H9 (cell line): ENCODE measurements at regions not wholly inside any gene's neighbourhood (a gene's known extent, or its start where the extent isn't known, plus 50 kb on each side); places are given as distances from the start of the nearest gene placed in this dataset.

Experiments used
- DNase-seq: peaks from one replicate; pipeline ENCODE4 v3.0.0-alpha.2; 2017
- H2AFZ ChIP-seq: one replicate; pipeline ENCODE4 v1.6.1; 2013; ENCODE audit warnings: mild to moderate bottlenecking, low read length, control low read depth, moderate library complexity
- H2AK5ac ChIP-seq: 2 replicates; pipeline ENCODE4 v1.6.1; 2013; ENCODE audit warnings: low read length, control low read depth, mixed read lengths; ENCODE audit not compliant: insufficient read length
- H2BK120ac ChIP-seq: one replicate; pipeline ENCODE4 v1.6.1; 2013; ENCODE audit warnings: low read depth, mild to moderate bottlenecking, low read length, control low read depth, inconsistent platforms; ENCODE audit not compliant: poor library complexity, severe bottlenecking
- H2BK12ac ChIP-seq: 2 replicates; pipeline ENCODE4 v1.6.1; 2013; ENCODE audit warnings: low read length, control low read depth, mixed read lengths, low read depth; ENCODE audit not compliant: insufficient read length
- H2BK15ac ChIP-seq: 2 replicates; pipeline ENCODE4 v1.6.1; 2013; ENCODE audit warnings: low read depth, low read length, control low read depth
- H2BK20ac ChIP-seq: one replicate; pipeline ENCODE4 v1.6.1; 2013; ENCODE audit warnings: low read depth, mild to moderate bottlenecking, low read length, control low read depth, inconsistent platforms; ENCODE audit not compliant: poor library complexity, severe bottlenecking
- H2BK5ac ChIP-seq: 2 replicates; pipeline ENCODE4 v1.6.1; 2013; ENCODE audit warnings: low read length, control low read depth, mixed read lengths; ENCODE audit not compliant: insufficient read length
- H3K14ac ChIP-seq: 2 replicates; pipeline ENCODE4 v1.6.1; 2013; ENCODE audit warnings: low read length, control low read depth; ENCODE audit not compliant: insufficient read depth
- H3K18ac ChIP-seq: 2 replicates; pipeline ENCODE4 v1.6.1; 2013; ENCODE audit warnings: low read depth, mild to moderate bottlenecking, mixed read lengths, low read length, control low read depth; ENCODE audit not compliant: insufficient read length
- H3K23ac ChIP-seq: 2 replicates; pipeline ENCODE4 v1.6.1; 2013; ENCODE audit warnings: low read length, control low read depth, mixed read lengths, low read depth; ENCODE audit not compliant: insufficient read length
- H3K23me2 ChIP-seq: 2 replicates; pipeline ENCODE4 v1.6.1; 2013; ENCODE audit warnings: low read depth, mild to moderate bottlenecking, mixed read lengths, low read length, control low read depth; ENCODE audit not compliant: insufficient read length, poor library complexity, severe bottlenecking
- H3K27ac ChIP-seq: 2 replicates; pipeline ENCODE4 v1.5.1; 2013; ENCODE audit warnings: low read length, control low read depth, mixed read lengths, low read depth; ENCODE audit not compliant: insufficient read length
- H3K27me3 ChIP-seq: 2 replicates; pipeline ENCODE4 v1.6.1; 2013; ENCODE audit warnings: low read length, control low read depth, inconsistent platforms; ENCODE audit not compliant: insufficient read depth
- H3K4ac ChIP-seq: 2 replicates; pipeline ENCODE4 v1.6.1; 2013; ENCODE audit warnings: low read depth, mild to moderate bottlenecking, control low read depth, inconsistent platforms, low read length, moderate library complexity
- H3K4me1 ChIP-seq: 2 replicates; pipeline ENCODE4 v1.6.1; 2013; ENCODE audit warnings: low read length, control low read depth, inconsistent platforms; ENCODE audit not compliant: insufficient read depth
- H3K4me2 ChIP-seq: 2 replicates; pipeline ENCODE4 v1.6.1; 2013; ENCODE audit warnings: low read length, control low read depth, mixed read lengths; ENCODE audit not compliant: insufficient read length, insufficient read depth
- H3K56ac ChIP-seq: 2 replicates; pipeline ENCODE4 v1.6.1; 2013; ENCODE audit warnings: low read depth, mild to moderate bottlenecking, mixed read lengths, low read length, control low read depth; ENCODE audit not compliant: insufficient read length
- H3K79me1 ChIP-seq: 2 replicates; pipeline ENCODE4 v1.6.1; 2013; ENCODE audit warnings: low read depth, mild to moderate bottlenecking, moderate library complexity, low read length, control low read depth, inconsistent platforms; ENCODE audit not compliant: insufficient read depth, poor library complexity, severe bottlenecking
- H3K79me2 ChIP-seq: 2 replicates; pipeline ENCODE4 v1.6.1; 2013; ENCODE audit warnings: low read length, control low read depth, inconsistent platforms; ENCODE audit not compliant: insufficient read depth
- H3K9ac ChIP-seq: 2 replicates; pipeline ENCODE4 v1.6.1; 2013; ENCODE audit warnings: low read length, control low read depth, mixed read lengths; ENCODE audit not compliant: insufficient read length; ENCODE audit errors: extremely low read depth
- H3K9me3 ChIP-seq: one replicate; pipeline ENCODE4 v1.6.1; 2013; ENCODE audit warnings: low read depth, low read length, inconsistent platforms; ENCODE audit not compliant: control insufficient read depth
- H3T11ph ChIP-seq: one replicate; pipeline ENCODE4 v1.6.1; 2013; ENCODE audit warnings: mild to moderate bottlenecking, low read length, control low read depth, inconsistent platforms
- H4K20me1 ChIP-seq: one replicate; pipeline ENCODE4 v1.6.1; 2013; ENCODE audit not compliant: control insufficient read depth, insufficient read length, insufficient read depth
- H4K5ac ChIP-seq: 2 replicates; pipeline ENCODE4 v1.6.1; 2013; ENCODE audit warnings: low read depth, mild to moderate bottlenecking, mixed read lengths, low read length, control low read depth; ENCODE audit not compliant: insufficient read length
- H4K8ac ChIP-seq: replicated peaks from 2 replicates; pipeline ENCODE4 v1.6.1; 2013; ENCODE audit warnings: low read length, control low read depth, mixed read lengths, low read depth; ENCODE audit not compliant: insufficient read length
- H4K91ac ChIP-seq: 2 replicates; pipeline ENCODE4 v1.6.1; 2013; ENCODE audit warnings: low read depth, mild to moderate bottlenecking, moderate library complexity, mixed read lengths, low read length, control low read depth; ENCODE audit not compliant: insufficient read length
- H3K27ac Mint-ChIP-seq, 3 experiments: 2 replicates in 2 of 3; 3 replicates in 1 of 3; pipeline ENCODE4 v1.8.0; 2020 to 2021; ENCODE audit warnings: mixed read lengths in 3 of 3, mild to moderate bottlenecking in 1 of 3, moderate library complexity in 1 of 3
- H3K27me3 Mint-ChIP-seq: 2 replicates; pipeline ENCODE4 v1.8.0; 2021; ENCODE audit warnings: low read depth, mild to moderate bottlenecking, moderate library complexity, mixed read lengths
- H3K36me3 Mint-ChIP-seq, 3 experiments: 2 replicates in 2 of 3; 3 replicates in 1 of 3; pipeline ENCODE4 v1.8.0; 2020 to 2021; ENCODE audit warnings: low read depth in 3 of 3, mixed read lengths in 3 of 3; ENCODE audit not compliant: insufficient read depth in 1 of 3
- H3K4me1 Mint-ChIP-seq, 2 experiments: 2 replicates each; pipeline ENCODE4 v1.8.0; 2020; ENCODE audit warnings: mixed read lengths in 2 of 2
- H3K4me3 Mint-ChIP-seq, 2 experiments: 2 replicates in 1 of 2; 3 replicates in 1 of 2; pipeline ENCODE4 v1.8.0; 2020 to 2021; ENCODE audit warnings: mild to moderate bottlenecking in 2 of 2, mixed read lengths in 2 of 2, moderate library complexity in 1 of 2
- H3K9me3 Mint-ChIP-seq, 2 experiments: 2 replicates in 1 of 2; 3 replicates in 1 of 2; pipeline ENCODE4 v1.8.0; 2020; ENCODE audit warnings: mild to moderate bottlenecking in 2 of 2, mixed read lengths in 2 of 2, moderate library complexity in 1 of 2
- WGBS: extraction: QIAGEN DNeasy Blood & Tissue Kit; methylation state at CpG from one replicate; pipeline ENCODE4 v1.1.7; 2013; ENCODE audit warnings: missing lambda C conversion rate, low lambda C conversion rate, mixed read lengths; ENCODE audit not compliant: insufficient read length; ENCODE audit errors: extremely low coverage; 5-methylcytosine and 5-hydroxymethylcytosine counted together
- TF ChIP-seq, protein P1 (sequence below): fragments of 200-600 bp; sonication (generic); conservative IDR thresholded peaks from 3 replicates; pipeline ENCODE4 v1.8.0; 2021; ENCODE audit warnings: antibody characterized with exemption, mild to moderate bottlenecking

DNA sequence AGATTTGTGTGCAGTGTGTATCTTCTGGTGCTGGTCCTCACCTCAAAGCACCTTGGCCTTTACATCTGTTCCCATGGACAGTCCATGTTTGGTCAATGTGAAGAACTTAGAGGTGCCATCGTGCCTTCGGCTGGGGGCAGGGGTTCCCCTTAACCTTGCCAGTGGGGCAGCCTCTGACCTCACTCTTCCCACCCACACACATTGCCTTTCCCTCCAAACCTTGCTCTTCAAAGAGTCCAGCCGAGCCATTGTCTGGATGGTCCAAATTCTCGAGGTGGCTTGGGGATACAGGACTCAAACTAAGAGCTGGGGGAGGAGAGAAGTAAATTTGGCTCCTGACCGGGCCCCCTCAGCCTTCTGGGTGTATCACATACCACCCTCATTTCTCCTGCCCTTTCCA is 76.2 kb upstream of the HABP2 start:
- Mint-ChIP-seq H3K36me3 (peaks cover 5 to 20% (median 14%) of the 10 kb centered on the region in 3 experiments; a peak in 6 of 7 replicates), H3K27me3 (peaks cover 31% of the 10 kb centered on the region), H3K4me3 (no peak overlapping the region), H3K9me3 (peaks cover 26 to 30% of the 10 kb centered on the region in 2 experiments), H3K27ac (no peak overlapping the region; a peak in 1 of 7 replicates), H3K4me1 (peaks cover 0 to 9% of the 10 kb centered on the region in 2 experiments; a peak in 2 of 4 replicates)
- Histone ChIP-seq H3K18ac (no peak overlapping the region), H2BK5ac (no peak overlapping the region), H2BK120ac (no peak overlapping the region), H2AFZ (no peak overlapping the region), H4K20me1 (no peaks in the 10 kb centered on the region), H3K27ac (no peak overlapping the region), H3K27me3 (no peaks in the 10 kb centered on the region), H3K23me2 (no peaks in the 10 kb centered on the region), H3K9ac (no peak overlapping the region), H2BK20ac (no peak overlapping the region), H3K4me2 (no peak overlapping the region), H3K4ac (no peak overlapping the region), H3K23ac (no peak overlapping the region), H4K8ac (no peak overlapping the region), H2BK15ac (no peak overlapping the region), H2AK5ac (no peak overlapping the region), H3K9me3 (peaks cover 21% of the 10 kb centered on the region), H3T11ph (no peak overlapping the region), H3K79me2 (no peaks in the 10 kb centered on the region), H4K91ac (no peak overlapping the region), H4K5ac (no peak overlapping the region), H3K14ac (no peak overlapping the region), H2BK12ac (no peak overlapping the region), H3K4me1 (no peaks in the 10 kb centered on the region), H3K79me1 (no peaks in the 10 kb centered on the region), H3K56ac (no peak overlapping the region)
- WGBS = no CpG with 5 or more reads among the region's 5 CpGs
- no peak for DNase-seq
- TF ChIP-seq, protein P1, sequence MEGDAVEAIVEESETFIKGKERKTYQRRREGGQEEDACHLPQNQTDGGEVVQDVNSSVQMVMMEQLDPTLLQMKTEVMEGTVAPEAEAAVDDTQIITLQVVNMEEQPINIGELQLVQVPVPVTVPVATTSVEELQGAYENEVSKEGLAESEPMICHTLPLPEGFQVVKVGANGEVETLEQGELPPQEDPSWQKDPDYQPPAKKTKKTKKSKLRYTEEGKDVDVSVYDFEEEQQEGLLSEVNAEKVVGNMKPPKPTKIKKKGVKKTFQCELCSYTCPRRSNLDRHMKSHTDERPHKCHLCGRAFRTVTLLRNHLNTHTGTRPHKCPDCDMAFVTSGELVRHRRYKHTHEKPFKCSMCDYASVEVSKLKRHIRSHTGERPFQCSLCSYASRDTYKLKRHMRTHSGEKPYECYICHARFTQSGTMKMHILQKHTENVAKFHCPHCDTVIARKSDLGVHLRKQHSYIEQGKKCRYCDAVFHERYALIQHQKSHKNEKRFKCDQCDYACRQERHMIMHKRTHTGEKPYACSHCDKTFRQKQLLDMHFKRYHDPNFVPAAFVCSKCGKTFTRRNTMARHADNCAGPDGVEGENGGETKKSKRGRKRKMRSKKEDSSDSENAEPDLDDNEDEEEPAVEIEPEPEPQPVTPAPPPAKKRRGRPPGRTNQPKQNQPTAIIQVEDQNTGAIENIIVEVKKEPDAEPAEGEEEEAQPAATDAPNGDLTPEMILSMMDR = no peak
